Colonic mucosa (tissue), 4 donors: ENCODE measurements at regions not wholly inside any gene's neighbourhood (a gene's known extent, or its start where the extent isn't known, plus 50 kb on each side); places are given as distances from the start of the nearest gene placed in this dataset.
A peak's percentile ranks its signal among the peaks of the same experiment; 100 is the strongest.

Experiments
- DNase-seq: peaks from one replicate; pipeline ENCODE4 v3.0.0-alpha.2; 2020
- H3K27ac ChIP-seq: fragments of 200-600 bp; one replicate; pipeline ENCODE4 v1.8.0; 2021
- H3K27me3 ChIP-seq: fragments of 200-600 bp; one replicate; pipeline ENCODE4 v1.8.0; 2021
- H3K36me3 ChIP-seq: fragments of 200-600 bp; one replicate; pipeline ENCODE4 v1.8.0; 2021
- H3K4me1 ChIP-seq: fragments of 200-600 bp; one replicate; pipeline ENCODE4 v1.8.0; 2021; ENCODE audit warnings: mild to moderate bottlenecking
- H3K4me3 ChIP-seq: fragments of 200-600 bp; one replicate; pipeline ENCODE4 v1.8.0; 2021
- H3K9ac ChIP-seq, 2 donors: one replicate each; pipeline ENCODE4 v1.7.0; 2013; ENCODE audit warnings: control low read depth in 2 of 2, low read depth in 2 of 2, low read length in 2 of 2
- H3K9me3 ChIP-seq: fragments of 200-600 bp; one replicate; pipeline ENCODE4 v1.8.0; 2021
- CTCF ChIP-seq: fragments of 200-600 bp; IDR thresholded peaks from one replicate; pipeline ENCODE4 v1.8.0; 2022; ENCODE audit warnings: antibody characterized with exemption, mild to moderate bottlenecking
- intact Hi-C: fragments of 100-400 bp; cut with DNase I; formaldehyde crosslinking; loops from one replicate; pipeline ENCODE4 v1.14.1; 2022
- donor health status: healthy.
- donor health status: DM: no; HTN: no; CAD: no.
- donor health status: DM: no; HTN: no; CAD: no.

- H3K4me1 ChIP-seq: peaks cover 5% of the 10 kb centered on the region
- intact Hi-C loops: loop anchor here (1.0 to 5.0 kb wide), 3 partner anchors 82 to 422 kb away; no protein-coding TSS in a partner anchor
- peak; percentile 98 for TF ChIP-seq CTCF
Observed at GRCh38 chr1:54488779-54489626, 59.0 kb upstream of the ACOT11 start.

GRCh38 chr1:54488065-54488750 lies 59.8 kb upstream of the ACOT11 start:
- Histone ChIP-seq H3K9me3 (no peaks in the 10 kb centered on the region), H3K4me3 (peak overlapping the region; percentile 61), H3K36me3 (no peaks in the 10 kb centered on the region), H3K27ac (peak overlapping the region; percentile 86), H3K4me1 (peaks cover 5% of the 10 kb centered on the region), H3K9ac (peak overlapping the region; percentile 80 to 83), H3K27me3 (no peaks in the 10 kb centered on the region)
- intact Hi-C loops: loop anchor here (1.0 to 5.0 kb wide), 3 partner anchors 81 to 421 kb away; no protein-coding TSS in a partner anchor
- TF ChIP-seq CTCF: no peak
- peak; percentile 95 for DNase-seq

More at GRCh38 chr1:54488779-54489626, 59.0 kb upstream of the ACOT11 start:
- Histone ChIP-seq H3K4me3 (peak overlapping the region; percentile 61), H3K27ac (peak overlapping the region; percentile 86), H3K27me3 (no peaks in the 10 kb centered on the region), H3K36me3 (no peaks in the 10 kb centered on the region), H3K9ac (peak overlapping the region; percentile 80 to 83), H3K9me3 (no peaks in the 10 kb centered on the region)
- DNase-seq: peak; percentile 84

GRCh38 chr1:54487571-54488050 lies 60.4 kb upstream of the ACOT11 start:
- H3K4me3 ChIP-seq: peak overlapping the region; percentile 61
- no peaks in the 10 kb centered on the region for H3K9me3 ChIP-seq
- H3K9ac ChIP-seq: peak overlapping the region; percentile 61 to 81
- H3K4me1 ChIP-seq: peaks cover 5% of the 10 kb centered on the region
- DNase-seq: peak; percentile 40
- H3K27ac ChIP-seq: peak overlapping the region; percentile 86
- no peaks in the 10 kb centered on the region for H3K36me3 ChIP-seq
- H3K27me3 ChIP-seq: no peaks in the 10 kb centered on the region
- intact Hi-C loops: loop anchor here (1.0 to 5.0 kb wide), 3 partner anchors 80 to 420 kb away; no protein-coding TSS in a partner anchor
- no peak for TF ChIP-seq CTCF

GRCh38 chr1:54486907-54487306 lies 61.1 kb upstream of the ACOT11 start:
- peaks cover 5% of the 10 kb centered on the region for H3K4me1 ChIP-seq
- no peaks in the 10 kb centered on the region for H3K36me3 ChIP-seq
- no peak overlapping the region for H3K27ac ChIP-seq
- peak overlapping the region in 1 of 2 donors; percentile 51 for H3K9ac ChIP-seq
- TF ChIP-seq CTCF: no peak
- H3K4me3 ChIP-seq: no peak overlapping the region
- H3K9me3 ChIP-seq: no peaks in the 10 kb centered on the region
- intact Hi-C loops: loop anchor here (5.0 kb wide), 2 partner anchors 365 to 420 kb away; no protein-coding TSS in a partner anchor
- H3K27me3 ChIP-seq: no peaks in the 10 kb centered on the region
- peak; percentile 41 for DNase-seq

DNA sequence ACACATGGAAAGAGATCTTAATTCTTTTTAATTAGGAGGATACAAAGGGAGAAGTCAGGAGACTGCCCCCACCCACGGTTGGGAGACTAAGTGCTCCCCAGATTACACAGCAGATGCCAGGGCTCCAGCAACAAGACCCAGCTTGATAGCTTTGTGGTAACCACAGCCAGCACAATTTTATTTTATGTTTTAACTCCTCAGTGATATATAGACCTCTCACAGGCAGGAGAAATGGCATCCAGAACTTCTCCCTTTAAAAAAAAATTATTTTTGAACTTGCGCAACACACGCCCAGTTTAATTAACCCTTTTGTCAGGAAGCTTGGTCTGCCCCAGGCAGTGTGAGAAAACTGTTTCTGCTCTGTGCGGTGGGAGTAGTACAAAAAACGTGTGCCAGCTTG lies 62.6 kb upstream of the ACOT11 start:
- no peak for DNase-seq
- no peaks in the 10 kb centered on the region for H3K36me3 ChIP-seq
- no peaks in the 10 kb centered on the region for H3K9me3 ChIP-seq
- H3K4me3 ChIP-seq: no peak overlapping the region
- no peak overlapping the region for H3K9ac ChIP-seq
- H3K27ac ChIP-seq: no peak overlapping the region
- TF ChIP-seq CTCF: no peak
- peaks cover 14% of the 10 kb centered on the region for H3K4me1 ChIP-seq
- no peaks in the 10 kb centered on the region for H3K27me3 ChIP-seq
- intact Hi-C loops: loop anchor here (5.0 kb wide), 2 partner anchors 363 to 418 kb away; no protein-coding TSS in a partner anchor
